ENCODE measurements at regions not wholly inside any gene's neighbourhood (a gene's known extent, or its start where the extent isn't known, plus 50 kb on each side); places are given as distances from the start of the nearest gene placed in this dataset.

DNA sequence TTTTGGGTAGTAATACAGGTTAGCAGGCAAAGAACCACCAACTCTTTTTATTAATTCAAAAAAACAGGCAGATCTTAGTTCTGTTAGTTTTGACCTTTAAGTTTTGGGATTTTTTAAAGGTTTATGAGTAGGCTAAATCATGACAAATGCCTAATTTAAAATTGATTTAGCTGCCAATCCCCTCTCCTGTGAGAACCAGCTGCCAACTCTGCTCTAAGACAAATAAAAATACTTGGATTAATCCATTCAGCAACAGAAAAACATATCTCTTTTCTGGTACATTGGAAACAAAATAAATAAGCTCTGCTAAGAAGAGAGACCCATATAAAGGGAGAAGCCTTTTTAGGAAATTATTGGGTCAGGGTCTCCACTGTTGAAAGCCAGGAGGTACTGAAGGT lies 160.8 kb downstream of the NTMT2 start:
- ATAC-seq (ENCODE audit: low read depth) (no peak), DNase-seq (no peak)
- no peaks in the 10 kb centered on the region for H3K9me3 Mint-ChIP-seq (ENCODE audit: insufficient read depth)
- H3K9ac ChIP-seq (ENCODE audit: low read length): no peak overlapping the region
- no peak overlapping the region for H3K4me3 Mint-ChIP-seq
- H3K27ac Mint-ChIP-seq: no peak overlapping the region
- H3K27me3 Mint-ChIP-seq: peaks cover 6% of the 10 kb centered on the region
- ChIA-PET CTCF (no interaction called here), POLR2A (no interaction called here)
- no peaks in the 10 kb centered on the region for H3K4me1 Mint-ChIP-seq
- H4K20me1 ChIP-seq (ENCODE audit: control insufficient read depth, insufficient read depth, low read length, poor library complexity, severe bottlenecking): no peaks in the 10 kb centered on the region
- H3K4me2 ChIP-seq (replicated peaks; ENCODE audit: low read depth, low read length, poor library complexity, severe bottlenecking): no peak overlapping the region
- H2AFZ ChIP-seq (ENCODE audit: insufficient read depth, low read depth, low read length, poor library complexity, severe bottlenecking): no peak overlapping the region
- no peaks in the 10 kb centered on the region for H3K27me3 ChIP-seq (replicated peaks in 1 of 4; ENCODE audit: control extremely low read depth in 1 of 4, control insufficient read depth in 3 of 4, insufficient read depth in 4 of 4, low read length in 3 of 4)
- no peak overlapping the region for H3K4me3 ChIP-seq (ENCODE audit: control extremely low read depth in 1 of 5, extremely low read depth in 1 of 5, insufficient read depth in 1 of 5, low read depth in 2 of 5, low read length in 4 of 5)
- intact Hi-C loops (cut with micrococcal nuclease): no loop called here
- no peaks in the 10 kb centered on the region for H3K79me2 ChIP-seq (ENCODE audit: control insufficient read depth, insufficient read depth, low read length)
- TF ChIP-seq, protein P1, sequence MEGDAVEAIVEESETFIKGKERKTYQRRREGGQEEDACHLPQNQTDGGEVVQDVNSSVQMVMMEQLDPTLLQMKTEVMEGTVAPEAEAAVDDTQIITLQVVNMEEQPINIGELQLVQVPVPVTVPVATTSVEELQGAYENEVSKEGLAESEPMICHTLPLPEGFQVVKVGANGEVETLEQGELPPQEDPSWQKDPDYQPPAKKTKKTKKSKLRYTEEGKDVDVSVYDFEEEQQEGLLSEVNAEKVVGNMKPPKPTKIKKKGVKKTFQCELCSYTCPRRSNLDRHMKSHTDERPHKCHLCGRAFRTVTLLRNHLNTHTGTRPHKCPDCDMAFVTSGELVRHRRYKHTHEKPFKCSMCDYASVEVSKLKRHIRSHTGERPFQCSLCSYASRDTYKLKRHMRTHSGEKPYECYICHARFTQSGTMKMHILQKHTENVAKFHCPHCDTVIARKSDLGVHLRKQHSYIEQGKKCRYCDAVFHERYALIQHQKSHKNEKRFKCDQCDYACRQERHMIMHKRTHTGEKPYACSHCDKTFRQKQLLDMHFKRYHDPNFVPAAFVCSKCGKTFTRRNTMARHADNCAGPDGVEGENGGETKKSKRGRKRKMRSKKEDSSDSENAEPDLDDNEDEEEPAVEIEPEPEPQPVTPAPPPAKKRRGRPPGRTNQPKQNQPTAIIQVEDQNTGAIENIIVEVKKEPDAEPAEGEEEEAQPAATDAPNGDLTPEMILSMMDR (IDR thresholded peaks at IDR 0.05): no peak
- no peak for TF ChIP-seq EZH2 (IDR thresholded peaks at IDR 0.05; ENCODE audit: borderline replicate concordance, insufficient read depth, low read depth, low read length, poor library complexity, severe bottlenecking)
- H3K36me3 ChIP-seq (replicated peaks in 1 of 2; ENCODE audit: control extremely low read depth in 1 of 2, control insufficient read depth in 1 of 2, extremely low read depth in 1 of 2, insufficient read depth in 2 of 2, low read length in 1 of 2): no peaks in the 10 kb centered on the region
- H3K4me1 ChIP-seq (ENCODE audit: control insufficient read depth in 2 of 2, insufficient read depth in 2 of 2, low read length in 2 of 2): no peaks in the 10 kb centered on the region
- H3K9me3 ChIP-seq (ENCODE audit: control extremely low read depth in 1 of 3, control insufficient read depth in 2 of 3, insufficient read depth in 1 of 3, low read length in 2 of 3): no peaks in the 10 kb centered on the region
- H3K27ac ChIP-seq (ENCODE audit: low read length in 2 of 2): no peak overlapping the region

GRCh38 chr1:170306948-170307347 lies 161.2 kb downstream of the NTMT2 start:
- H3K4me1 ChIP-seq (ENCODE audit: control insufficient read depth in 2 of 2, insufficient read depth in 2 of 2, low read length in 2 of 2): no peaks in the 10 kb centered on the region
- ChIA-PET CTCF (no interaction called here), POLR2A (no interaction called here)
- Mint-ChIP-seq H3K4me1 (no peaks in the 10 kb centered on the region), H3K9me3 (ENCODE audit: insufficient read depth) (no peaks in the 10 kb centered on the region), H3K27me3 (peaks cover 6% of the 10 kb centered on the region), H3K4me3 (no peak overlapping the region), H3K27ac (no peak overlapping the region)
- H3K4me2 ChIP-seq (replicated peaks; ENCODE audit: low read depth, low read length, poor library complexity, severe bottlenecking): no peak overlapping the region
- DNase-seq: no peak
- H2AFZ ChIP-seq (ENCODE audit: insufficient read depth, low read depth, low read length, poor library complexity, severe bottlenecking): no peak overlapping the region
- no peaks in the 10 kb centered on the region for H3K36me3 ChIP-seq (replicated peaks in 1 of 2; ENCODE audit: control extremely low read depth in 1 of 2, control insufficient read depth in 1 of 2, extremely low read depth in 1 of 2, insufficient read depth in 2 of 2, low read length in 1 of 2)
- WGBS (ENCODE audit: insufficient coverage): no CpG with 5 or more reads among the region's 2 CpGs
- H3K27ac ChIP-seq (ENCODE audit: low read length in 2 of 2): no peak overlapping the region
- no peak overlapping the region for H3K4me3 ChIP-seq (ENCODE audit: control extremely low read depth in 1 of 5, extremely low read depth in 1 of 5, insufficient read depth in 1 of 5, low read depth in 2 of 5, low read length in 4 of 5)
- no peak overlapping the region for H3K9ac ChIP-seq (ENCODE audit: low read length)
- H3K9me3 ChIP-seq (ENCODE audit: control extremely low read depth in 1 of 3, control insufficient read depth in 2 of 3, insufficient read depth in 1 of 3, low read length in 2 of 3): no peaks in the 10 kb centered on the region
- H3K27me3 ChIP-seq (replicated peaks in 1 of 4; ENCODE audit: control extremely low read depth in 1 of 4, control insufficient read depth in 3 of 4, insufficient read depth in 4 of 4, low read length in 3 of 4): no peaks in the 10 kb centered on the region
- H4K20me1 ChIP-seq (ENCODE audit: control insufficient read depth, insufficient read depth, low read length, poor library complexity, severe bottlenecking): no peaks in the 10 kb centered on the region
- TF ChIP-seq, protein P1 (IDR thresholded peaks at IDR 0.05): no peak
- TF ChIP-seq EZH2 (IDR thresholded peaks at IDR 0.05; ENCODE audit: borderline replicate concordance, insufficient read depth, low read depth, low read length, poor library complexity, severe bottlenecking): no peak
- ATAC-seq (ENCODE audit: low read depth): no peak
- no peaks in the 10 kb centered on the region for H3K79me2 ChIP-seq (ENCODE audit: control insufficient read depth, insufficient read depth, low read length)
- intact Hi-C loops (cut with micrococcal nuclease): no loop called here

Measured in B cell (primary cell).